Lower leg skin (tissue), 4 donors: ENCODE measurements at regions not wholly inside any gene's neighbourhood (a gene's known extent, or its start where the extent isn't known, plus 50 kb on each side); places are given as distances from the start of the nearest gene placed in this dataset.
A peak's percentile ranks its signal among the peaks of the same experiment; 100 is the strongest.

Experiments
- DNase-seq, 2 donors: peaks; one replicate each; pipeline ENCODE4 v3.0.0-alpha.2; 2019; ENCODE audit warnings: low spot score in 2 of 2
- H3K4me3 ChIP-seq: fragments of 200-600 bp; sonication (generic); 2 replicates; pipeline ENCODE4 v1.5.1; 2017; ENCODE audit warnings: mild to moderate bottlenecking, low read depth; ENCODE audit not compliant: poor library complexity, severe bottlenecking
- POLR2A ChIP-seq, 2 donors: fragments of 450-650 bp; IDR thresholded peaks; one replicate each; pipeline ENCODE4 v1.6.1; 2016 to 2017; ENCODE audit warnings: antibody characterized with exemption in 2 of 2, mild to moderate bottlenecking in 1 of 2, moderate library complexity in 1 of 2
- WGBS, 2 donors: methylation state at CpG; one replicate each; pipeline ENCODE4 v1.1.5; 2018; 5-methylcytosine and 5-hydroxymethylcytosine counted together
- intact Hi-C: fragments of 100-400 bp; cut with DNase I; formaldehyde crosslinking; loops from one replicate; pipeline ENCODE4 v1.15.0; 2023; ENCODE audit warnings: low total_unique reads
- TF ChIP-seq, protein P1 (sequence below), 3 donors: fragments of 450-650 bp; IDR thresholded peaks; one replicate each; pipeline ENCODE4 v1.5.1; 2016; ENCODE audit warnings: antibody characterized with exemption in 3 of 3, mild to moderate bottlenecking in 3 of 3, moderate library complexity in 2 of 3

GRCh38 chr22:26848244-26848920 is 191.0 kb downstream of the MIAT start:
- intact Hi-C loops = no loop called here

GRCh38 chr22:26849575-26849974 is 192.2 kb downstream of the MIAT start:
- intact Hi-C loops = no loop called here
- 94 to 98% methylated on average over 4 of the region's 4 CpGs for WGBS, 2 donors
- DNase-seq = peak in 1 of 2 donors; percentile 26

More at GRCh38 chr22:26848244-26848920, 191.0 kb downstream of the MIAT start:
- DNase-seq = peak in 1 of 2 donors; percentile 50
- H3K4me3 ChIP-seq = no peak overlapping the region
- no peak for TF ChIP-seq POLR2A (IDR thresholded peaks at IDR 0.05)
- TF ChIP-seq, protein P1, sequence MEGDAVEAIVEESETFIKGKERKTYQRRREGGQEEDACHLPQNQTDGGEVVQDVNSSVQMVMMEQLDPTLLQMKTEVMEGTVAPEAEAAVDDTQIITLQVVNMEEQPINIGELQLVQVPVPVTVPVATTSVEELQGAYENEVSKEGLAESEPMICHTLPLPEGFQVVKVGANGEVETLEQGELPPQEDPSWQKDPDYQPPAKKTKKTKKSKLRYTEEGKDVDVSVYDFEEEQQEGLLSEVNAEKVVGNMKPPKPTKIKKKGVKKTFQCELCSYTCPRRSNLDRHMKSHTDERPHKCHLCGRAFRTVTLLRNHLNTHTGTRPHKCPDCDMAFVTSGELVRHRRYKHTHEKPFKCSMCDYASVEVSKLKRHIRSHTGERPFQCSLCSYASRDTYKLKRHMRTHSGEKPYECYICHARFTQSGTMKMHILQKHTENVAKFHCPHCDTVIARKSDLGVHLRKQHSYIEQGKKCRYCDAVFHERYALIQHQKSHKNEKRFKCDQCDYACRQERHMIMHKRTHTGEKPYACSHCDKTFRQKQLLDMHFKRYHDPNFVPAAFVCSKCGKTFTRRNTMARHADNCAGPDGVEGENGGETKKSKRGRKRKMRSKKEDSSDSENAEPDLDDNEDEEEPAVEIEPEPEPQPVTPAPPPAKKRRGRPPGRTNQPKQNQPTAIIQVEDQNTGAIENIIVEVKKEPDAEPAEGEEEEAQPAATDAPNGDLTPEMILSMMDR (IDR thresholded peaks at IDR 0.05) = no peak
- WGBS, 2 donors = 73 to 86% methylated on average over 9 of the region's 9 CpGs

GRCh38 chr22:26851125-26851524 is 193.7 kb downstream of the MIAT start:
- H3K4me3 ChIP-seq = no peak overlapping the region
- DNase-seq = peak; percentile 4 to 46
- 80 to 82% methylated on average over 1 of the region's 1 CpG for WGBS, 2 donors
- intact Hi-C loops = no loop called here
- TF ChIP-seq, protein P1 (IDR thresholded peaks at IDR 0.05) = no peak
- TF ChIP-seq POLR2A (IDR thresholded peaks at IDR 0.05) = no peak

More at GRCh38 chr22:26849575-26849974, 192.2 kb downstream of the MIAT start:
- no peak overlapping the region for H3K4me3 ChIP-seq
- no peak for TF ChIP-seq POLR2A (IDR thresholded peaks at IDR 0.05)
- TF ChIP-seq, protein P1 (IDR thresholded peaks at IDR 0.05) = no peak

- WGBS, 2 donors = 69 to 77% methylated on average over 6 of the region's 6 CpGs
- intact Hi-C loops = no loop called here
- peak; percentile 4 to 15 for DNase-seq
- no peak for TF ChIP-seq POLR2A (IDR thresholded peaks at IDR 0.05)
- TF ChIP-seq, protein P1 (IDR thresholded peaks at IDR 0.05) = no peak
- H3K4me3 ChIP-seq = no peak overlapping the region
Measured at GRCh38 chr22:26852176-26852575, 194.8 kb downstream of the MIAT start.

- TF ChIP-seq, protein P1 (IDR thresholded peaks at IDR 0.05) = no peak
- no peak for TF ChIP-seq POLR2A (IDR thresholded peaks at IDR 0.05)
- intact Hi-C loops = no loop called here
- 85 to 93% methylated on average over 4 of the region's 4 CpGs for WGBS, 2 donors
- no peak overlapping the region for H3K4me3 ChIP-seq
- DNase-seq = no peak
Measured at GRCh38 chr22:26853071-26853470, 195.7 kb downstream of the MIAT start.

DNA sequence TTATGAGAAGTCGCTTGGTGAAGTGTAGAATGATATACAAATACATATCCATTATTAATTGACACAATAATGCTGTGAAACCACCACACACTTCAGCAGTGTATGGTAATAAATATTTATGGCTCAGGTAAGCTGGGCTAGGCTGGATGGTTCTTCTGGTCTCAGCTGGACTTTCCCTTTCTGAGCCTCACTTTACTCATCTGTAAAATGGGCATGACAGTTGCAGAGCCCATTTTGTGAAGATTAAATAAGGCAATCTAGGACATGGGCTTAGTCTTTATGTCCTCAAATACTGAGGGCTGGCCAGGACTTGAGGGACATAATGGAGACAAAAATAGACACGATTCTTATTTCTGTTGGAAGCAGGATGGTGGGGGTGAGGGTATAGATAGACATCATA is 196.1 kb downstream of the MIAT start:
- no peak for TF ChIP-seq POLR2A (IDR thresholded peaks at IDR 0.05)
- TF ChIP-seq, protein P1 (IDR thresholded peaks at IDR 0.05) = no peak
- no peak overlapping the region for H3K4me3 ChIP-seq
- intact Hi-C loops = no loop called here
- no peak for DNase-seq
- 92 to 95% methylated on average over 2 of the region's 2 CpGs for WGBS, 2 donors
